NB4 (cell line): ENCODE measurements at regions not wholly inside any gene's neighbourhood (a gene's known extent, or its start where the extent isn't known, plus 50 kb on each side); places are given as distances from the start of the nearest gene placed in this dataset.

Experiments
- DNase-seq: peaks from one replicate; pipeline ENCODE4 v3.0.0; 2010; ENCODE audit warnings: low read depth
- H3K4me3 ChIP-seq: one replicate; pipeline ENCODE4 v1.5.1; 2011; ENCODE audit warnings: mild to moderate bottlenecking, low read depth, low read length, moderate library complexity
- MYC ChIP-seq: IDR thresholded peaks from 2 replicates; pipeline ENCODE4 v1.6.1; 2011; ENCODE audit warnings: low read depth, low read length
- POLR2A ChIP-seq: IDR thresholded peaks from 2 replicates; pipeline ENCODE4 v1.6.1; 2011; ENCODE audit warnings: mild to moderate bottlenecking; ENCODE audit not compliant: insufficient read length; ENCODE audit errors: extremely low read depth
- TF ChIP-seq, protein P1 (sequence below): IDR thresholded peaks from one replicate; pipeline ENCODE4 v1.5.1; 2012; ENCODE audit warnings: low read depth, low read length
- TF ChIP-seq, protein P2 (sequence below): IDR thresholded peaks from 2 replicates; pipeline ENCODE4 v1.6.1; 2011; ENCODE audit warnings: low read depth, low read length

DNA sequence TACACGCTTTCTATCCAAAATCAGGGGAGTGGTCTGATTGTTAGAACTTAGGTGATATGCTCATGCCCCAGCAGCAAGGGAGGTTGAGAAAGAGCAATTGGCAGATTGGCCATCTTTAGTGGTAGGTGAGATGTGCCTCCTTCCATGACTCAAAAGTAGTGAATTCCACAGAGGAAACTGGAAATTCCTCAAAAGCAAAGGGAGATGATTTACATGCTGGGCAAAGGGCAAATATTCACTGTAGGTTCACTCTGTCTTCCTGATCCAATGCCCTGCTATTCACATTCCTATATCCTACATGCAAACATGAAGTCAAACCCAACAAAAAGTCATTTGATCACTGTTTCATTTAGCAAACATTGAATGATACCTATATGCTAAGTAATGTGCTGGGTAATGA, 130.1 kb upstream of the ZNF608 start:
- DNase-seq, result no peak
- H3K4me3 ChIP-seq, result no peak overlapping the region
- TF ChIP-seq, protein P1, sequence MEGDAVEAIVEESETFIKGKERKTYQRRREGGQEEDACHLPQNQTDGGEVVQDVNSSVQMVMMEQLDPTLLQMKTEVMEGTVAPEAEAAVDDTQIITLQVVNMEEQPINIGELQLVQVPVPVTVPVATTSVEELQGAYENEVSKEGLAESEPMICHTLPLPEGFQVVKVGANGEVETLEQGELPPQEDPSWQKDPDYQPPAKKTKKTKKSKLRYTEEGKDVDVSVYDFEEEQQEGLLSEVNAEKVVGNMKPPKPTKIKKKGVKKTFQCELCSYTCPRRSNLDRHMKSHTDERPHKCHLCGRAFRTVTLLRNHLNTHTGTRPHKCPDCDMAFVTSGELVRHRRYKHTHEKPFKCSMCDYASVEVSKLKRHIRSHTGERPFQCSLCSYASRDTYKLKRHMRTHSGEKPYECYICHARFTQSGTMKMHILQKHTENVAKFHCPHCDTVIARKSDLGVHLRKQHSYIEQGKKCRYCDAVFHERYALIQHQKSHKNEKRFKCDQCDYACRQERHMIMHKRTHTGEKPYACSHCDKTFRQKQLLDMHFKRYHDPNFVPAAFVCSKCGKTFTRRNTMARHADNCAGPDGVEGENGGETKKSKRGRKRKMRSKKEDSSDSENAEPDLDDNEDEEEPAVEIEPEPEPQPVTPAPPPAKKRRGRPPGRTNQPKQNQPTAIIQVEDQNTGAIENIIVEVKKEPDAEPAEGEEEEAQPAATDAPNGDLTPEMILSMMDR, result no peak
- no peak for TF ChIP-seq POLR2A
- TF ChIP-seq, protein P2, sequence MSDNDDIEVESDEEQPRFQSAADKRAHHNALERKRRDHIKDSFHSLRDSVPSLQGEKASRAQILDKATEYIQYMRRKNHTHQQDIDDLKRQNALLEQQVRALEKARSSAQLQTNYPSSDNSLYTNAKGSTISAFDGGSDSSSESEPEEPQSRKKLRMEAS, result no peak
- TF ChIP-seq MYC, result no peak

DNA sequence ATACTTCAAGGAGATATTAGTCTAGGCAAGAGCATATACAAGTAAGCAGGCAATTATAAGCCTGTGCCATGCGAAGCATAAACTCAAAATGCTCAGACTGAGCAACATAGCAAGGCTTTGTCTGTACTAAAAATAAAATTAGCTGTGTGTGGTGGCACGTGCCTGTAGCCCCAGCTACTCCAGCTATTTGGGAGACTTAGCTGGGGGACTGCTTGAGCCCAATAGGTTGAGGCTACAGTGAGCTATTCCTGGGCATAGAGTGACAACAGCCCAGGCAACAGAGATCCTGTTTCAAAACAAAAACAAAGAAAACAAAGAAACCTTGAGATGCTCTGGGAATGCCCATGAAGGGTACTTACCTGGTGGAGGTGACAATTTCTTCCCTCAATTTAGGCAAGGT, 130.5 kb upstream of the ZNF608 start:
- TF ChIP-seq POLR2A, result no peak
- TF ChIP-seq, protein P2, result no peak
- TF ChIP-seq, protein P1, result no peak
- H3K4me3 ChIP-seq, result no peak overlapping the region
- no peak for DNase-seq

DNA sequence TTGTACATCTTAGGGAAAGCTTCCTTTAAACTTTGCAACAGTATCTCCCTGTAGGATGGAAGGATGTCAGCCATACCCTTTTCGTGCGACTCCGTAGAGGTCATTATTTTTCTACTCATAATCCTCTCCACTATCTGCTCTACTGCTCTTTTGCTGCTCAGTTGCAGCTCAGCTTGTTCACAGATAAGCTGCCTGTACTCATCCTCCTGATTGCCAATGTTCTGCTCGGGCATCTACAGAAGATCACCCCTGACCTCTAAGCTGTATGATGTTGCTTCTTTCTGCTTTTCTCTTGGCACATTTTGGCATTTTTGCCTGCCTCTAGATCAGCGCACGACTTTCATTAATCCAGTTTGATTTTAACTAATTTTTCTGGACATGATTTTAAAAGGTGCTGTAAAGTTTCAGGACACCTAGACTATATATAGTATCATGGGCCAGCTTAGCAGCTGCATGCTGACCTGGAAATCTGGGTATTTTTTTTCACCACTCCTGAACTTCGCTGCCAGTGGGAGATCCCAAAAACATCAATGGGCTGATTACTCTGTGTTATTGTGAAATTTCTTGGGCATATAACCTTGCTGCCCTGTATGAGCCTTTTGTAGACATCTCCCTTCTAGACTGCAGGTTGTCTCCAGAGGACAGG, 131.2 kb upstream of the ZNF608 start:
- TF ChIP-seq MYC (no peak), POLR2A (no peak)
- TF ChIP-seq, protein P2, result no peak
- TF ChIP-seq, protein P1, result no peak
- H3K4me3 ChIP-seq, result no peak overlapping the region
- no peak for DNase-seq

DNA sequence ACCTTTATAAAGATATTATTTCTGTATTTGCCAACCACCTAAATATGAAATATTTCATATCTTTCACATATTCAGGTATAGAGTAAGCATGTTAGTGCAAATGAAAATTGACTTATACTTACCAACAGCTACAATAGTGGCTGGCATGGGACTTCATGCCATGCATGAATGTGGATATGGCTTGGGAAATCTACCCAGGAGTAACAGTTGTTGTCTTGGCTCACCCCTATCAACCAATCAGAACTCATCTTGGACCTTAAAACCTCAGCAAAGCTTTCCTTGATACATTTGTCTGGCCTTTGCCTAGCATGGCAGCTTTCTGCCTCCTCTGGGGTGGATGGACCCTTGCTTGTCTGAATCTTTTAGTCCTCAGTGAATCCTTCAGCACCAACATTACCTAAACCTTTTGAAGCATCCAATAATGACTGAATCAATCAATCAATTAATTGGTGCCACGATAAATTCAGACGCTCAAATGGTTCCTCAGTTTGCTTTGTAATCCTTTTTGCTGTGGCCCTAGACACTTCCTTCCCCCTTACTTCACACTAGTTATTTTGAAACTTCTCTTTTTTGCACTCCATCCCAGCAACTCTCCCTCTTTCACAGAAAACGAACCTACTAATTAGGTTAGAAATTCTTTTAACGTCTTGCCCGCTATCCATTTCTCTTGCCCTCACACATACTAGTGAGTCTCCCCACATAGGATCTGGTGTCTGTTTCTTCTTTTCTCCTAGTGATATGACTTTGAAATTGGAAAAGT, 132.3 kb upstream of the ZNF608 start:
- DNase-seq, result no peak
- H3K4me3 ChIP-seq, result no peak overlapping the region
- TF ChIP-seq MYC (no peak), POLR2A (no peak)
- TF ChIP-seq, protein P2, result no peak
- TF ChIP-seq, protein P1, result no peak

DNA sequence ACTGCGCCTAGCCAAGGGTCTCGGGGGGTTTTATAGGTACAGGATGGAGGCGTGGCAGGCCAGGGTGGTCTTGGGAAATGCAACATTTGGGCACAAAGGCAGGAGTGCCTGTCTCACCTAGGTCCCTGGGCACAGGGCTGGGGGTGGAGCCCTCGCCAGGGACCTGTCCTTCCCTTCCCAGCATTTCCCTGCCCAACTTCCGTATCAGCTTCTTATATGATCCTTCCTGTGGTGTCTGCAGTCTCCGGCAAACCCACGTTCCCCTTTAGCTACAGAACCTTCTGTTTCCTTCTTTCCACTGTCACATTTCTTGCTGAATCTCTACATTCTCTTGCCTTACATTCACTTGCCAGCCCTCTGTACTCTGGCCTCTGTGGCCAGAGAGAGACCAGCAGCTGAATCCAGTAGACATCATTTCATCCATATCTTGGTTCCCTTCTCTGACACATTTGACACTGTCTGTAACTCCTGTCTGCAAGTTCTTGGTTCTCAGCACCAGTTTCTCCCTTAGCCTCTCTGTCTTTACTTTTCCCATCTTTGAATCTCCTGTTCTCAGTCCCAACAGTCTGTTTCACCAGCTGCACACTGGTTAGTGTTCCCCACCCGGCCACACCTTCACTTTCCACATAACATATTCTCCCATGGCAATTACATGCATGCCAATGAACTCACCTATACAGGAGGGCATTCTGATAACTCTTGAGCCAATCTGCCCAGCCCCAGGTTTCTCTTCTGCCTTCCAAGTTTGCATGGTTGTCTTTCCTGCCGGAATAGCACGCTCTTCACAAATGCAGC, 134.7 kb upstream of the ZNF608 start:
- no peak for DNase-seq
- H3K4me3 ChIP-seq, result no peak overlapping the region
- TF ChIP-seq POLR2A, result no peak
- no peak for TF ChIP-seq MYC
- TF ChIP-seq, protein P1, result no peak
- TF ChIP-seq, protein P2, result no peak
